ENCODE measurements at regions not wholly inside any gene's neighbourhood (a gene's known extent, or its start where the extent isn't known, plus 50 kb on each side); places are given as distances from the start of the nearest gene placed in this dataset.
"Not testable (repeated sequence)": the region's sequence is repeated elsewhere in the genome, so short reads cannot be mapped to it uniquely, and the experiment has no call there.

GRCh38 chr3:166836836-166837235 lies 543.3 kb downstream of the ZBBX start:
- H3K4me3 Mint-ChIP-seq = no peak overlapping the region
- ChIA-PET POLR2A (no interaction called here), CTCF (no interaction called here)
- no peaks in the 10 kb centered on the region for H3K27me3 Mint-ChIP-seq
- H3K36me3 Mint-ChIP-seq = no peaks in the 10 kb centered on the region
- intact Hi-C loops (cut with micrococcal nuclease) = no loop called here
- H3K9me3 Mint-ChIP-seq = peaks cover 2% of the 10 kb centered on the region
- H3K4me1 Mint-ChIP-seq (ENCODE audit: low read depth) = no peaks in the 10 kb centered on the region
- DNase-seq = no peak
- no peak overlapping the region for H3K27ac Mint-ChIP-seq

GRCh38 chr3:166829896-166830295 lies 550.2 kb downstream of the ZBBX start:
- no peaks in the 10 kb centered on the region for H3K4me1 Mint-ChIP-seq (ENCODE audit: low read depth)
- DNase-seq = no peak
- no peaks in the 10 kb centered on the region for H3K36me3 Mint-ChIP-seq
- ChIA-PET POLR2A (no interaction called here), CTCF (no interaction called here)
- H3K27ac Mint-ChIP-seq = no peak overlapping the region
- H3K27me3 Mint-ChIP-seq = no peaks in the 10 kb centered on the region
- peaks cover 10% of the 10 kb centered on the region for H3K9me3 Mint-ChIP-seq
- H3K4me3 Mint-ChIP-seq = no peak overlapping the region
- intact Hi-C loops (cut with micrococcal nuclease) = no loop called here

GRCh38 chr3:166818464-166818863 lies 561.6 kb downstream of the ZBBX start:
- peaks cover 10% of the 10 kb centered on the region for H3K9me3 Mint-ChIP-seq
- ChIA-PET POLR2A (no interaction called here), CTCF (no interaction called here)
- H3K4me3 Mint-ChIP-seq = no peak overlapping the region
- DNase-seq = no peak
- intact Hi-C loops (cut with micrococcal nuclease) = no loop called here
- no peak overlapping the region for H3K27ac Mint-ChIP-seq
- H3K27me3 Mint-ChIP-seq = no peaks in the 10 kb centered on the region
- H3K36me3 Mint-ChIP-seq = no peaks in the 10 kb centered on the region
- H3K4me1 Mint-ChIP-seq (ENCODE audit: low read depth) = no peaks in the 10 kb centered on the region

GRCh38 chr3:166817269-166817668 lies 562.8 kb downstream of the ZBBX start:
- intact Hi-C loops (cut with micrococcal nuclease); POLR2A ChIA-PET; H3K4me1 Mint-ChIP-seq (ENCODE audit: low read depth); DNase-seq; H3K9me3 Mint-ChIP-seq; H3K27me3 Mint-ChIP-seq; H3K4me3 Mint-ChIP-seq; CTCF ChIA-PET; H3K36me3 Mint-ChIP-seq; H3K27ac Mint-ChIP-seq: not testable (repeated sequence)

GRCh38 chr3:166810741-166811445 lies 569.2 kb downstream of the ZBBX start:
- Mint-ChIP-seq H3K4me3 (no peak overlapping the region), H3K36me3 (no peaks in the 10 kb centered on the region), H3K27ac (no peak overlapping the region), H3K4me1 (ENCODE audit: low read depth) (no peaks in the 10 kb centered on the region), H3K9me3 (peaks cover 23% of the 10 kb centered on the region), H3K27me3 (no peaks in the 10 kb centered on the region)
- no peak for DNase-seq
- intact Hi-C loops (cut with micrococcal nuclease) = no loop called here
- CTCF ChIA-PET = no interaction called here
- POLR2A ChIA-PET = no interaction called here

GRCh38 chr3:166809520-166809919 lies 570.6 kb downstream of the ZBBX start:
- no peaks in the 10 kb centered on the region for H3K36me3 Mint-ChIP-seq
- H3K27ac Mint-ChIP-seq = no peak overlapping the region
- no peak overlapping the region for H3K4me3 Mint-ChIP-seq
- H3K4me1 Mint-ChIP-seq (ENCODE audit: low read depth) = no peaks in the 10 kb centered on the region
- ChIA-PET CTCF (no interaction called here), POLR2A (no interaction called here)
- no peaks in the 10 kb centered on the region for H3K27me3 Mint-ChIP-seq
- intact Hi-C loops (cut with micrococcal nuclease) = no loop called here
- DNase-seq = no peak
- H3K9me3 Mint-ChIP-seq = peaks cover 18% of the 10 kb centered on the region

GRCh38 chr3:166788936-166789335 lies 591.2 kb downstream of the ZBBX start:
- no peaks in the 10 kb centered on the region for H3K27me3 Mint-ChIP-seq
- H3K9me3 Mint-ChIP-seq = peaks cover 8% of the 10 kb centered on the region
- CTCF ChIA-PET = no interaction called here
- DNase-seq = no peak
- H3K36me3 Mint-ChIP-seq = no peaks in the 10 kb centered on the region
- POLR2A ChIA-PET = no interaction called here
- no peaks in the 10 kb centered on the region for H3K4me1 Mint-ChIP-seq (ENCODE audit: low read depth)
- no peak overlapping the region for H3K27ac Mint-ChIP-seq
- H3K4me3 Mint-ChIP-seq = no peak overlapping the region
- intact Hi-C loops (cut with micrococcal nuclease) = no loop called here

GRCh38 chr3:166785876-166786275 lies 594.2 kb downstream of the ZBBX start:
- Mint-ChIP-seq H3K4me1 (ENCODE audit: low read depth) (no peaks in the 10 kb centered on the region), H3K27ac (no peak overlapping the region), H3K9me3 (peaks cover 29% of the 10 kb centered on the region), H3K27me3 (no peaks in the 10 kb centered on the region), H3K4me3 (no peak overlapping the region), H3K36me3 (no peaks in the 10 kb centered on the region)
- POLR2A ChIA-PET = no interaction called here
- no peak for DNase-seq
- intact Hi-C loops (cut with micrococcal nuclease) = no loop called here
- CTCF ChIA-PET = no interaction called here

GRCh38 chr3:166783206-166783605 lies 596.9 kb downstream of the ZBBX start:
- Mint-ChIP-seq H3K36me3 (no peaks in the 10 kb centered on the region), H3K27me3 (no peaks in the 10 kb centered on the region), H3K27ac (no peak overlapping the region), H3K4me3 (no peak overlapping the region), H3K4me1 (ENCODE audit: low read depth) (no peaks in the 10 kb centered on the region), H3K9me3 (peaks cover 27% of the 10 kb centered on the region)
- POLR2A ChIA-PET = no interaction called here
- CTCF ChIA-PET = no interaction called here
- no peak for DNase-seq
- intact Hi-C loops (cut with micrococcal nuclease) = no loop called here

- Mint-ChIP-seq H3K4me1 (ENCODE audit: low read depth) (no peaks in the 10 kb centered on the region), H3K27me3 (no peaks in the 10 kb centered on the region), H3K4me3 (no peak overlapping the region), H3K36me3 (no peaks in the 10 kb centered on the region), H3K9me3 (peaks cover 23% of the 10 kb centered on the region), H3K27ac (no peak overlapping the region)
- DNase-seq = no peak
- ChIA-PET CTCF (no interaction called here), POLR2A (no interaction called here)
- intact Hi-C loops (cut with micrococcal nuclease) = no loop called here
Measured at GRCh38 chr3:166764698-166765318, 615.3 kb downstream of the ZBBX start.

GRCh38 chr3:166759736-166760513 lies 620.2 kb downstream of the ZBBX start:
- H3K9me3 Mint-ChIP-seq = peaks cover 19% of the 10 kb centered on the region
- no peak for DNase-seq
- ChIA-PET CTCF (no interaction called here), POLR2A (no interaction called here)
- H3K27me3 Mint-ChIP-seq = no peaks in the 10 kb centered on the region
- no peak overlapping the region for H3K4me3 Mint-ChIP-seq
- no peaks in the 10 kb centered on the region for H3K36me3 Mint-ChIP-seq
- intact Hi-C loops (cut with micrococcal nuclease) = no loop called here
- no peak overlapping the region for H3K27ac Mint-ChIP-seq
- H3K4me1 Mint-ChIP-seq (ENCODE audit: low read depth) = no peaks in the 10 kb centered on the region

- no peak for DNase-seq
- intact Hi-C loops (cut with micrococcal nuclease) = no loop called here
- Mint-ChIP-seq H3K27me3 (no peaks in the 10 kb centered on the region), H3K9me3 (peaks cover 34% of the 10 kb centered on the region), H3K4me1 (ENCODE audit: low read depth) (no peaks in the 10 kb centered on the region), H3K27ac (no peak overlapping the region), H3K4me3 (no peak overlapping the region), H3K36me3 (no peaks in the 10 kb centered on the region)
- CTCF ChIA-PET = no interaction called here
- POLR2A ChIA-PET = no interaction called here
Measured at GRCh38 chr3:166752214-166752613, 627.9 kb downstream of the ZBBX start.
